ENCODE measurements at regions not wholly inside any gene's neighbourhood (a gene's known extent, or its start where the extent isn't known, plus 50 kb on each side); places are given as distances from the start of the nearest gene placed in this dataset.

GRCh38 chrX:7220121-7220520 is 72.2 kb upstream of the PUDP start:
- no peaks in the 10 kb centered on the region for H3K9me3 ChIP-seq
- ATAC-seq = no peak
- WGBS (ENCODE audit: missing lambda C conversion rate) = 39% methylated on average over 10 of the region's 10 CpGs
- TF ChIP-seq HEYL (CRISPR knock-in tag; IDR thresholded peaks at IDR 0.05) = no peak
- TF ChIP-seq BHLHE40 (IDR thresholded peaks at IDR 0.05; ENCODE audit: low read depth, low read length) = no peak
- no peak for TF ChIP-seq CHD4 (IDR thresholded peaks at IDR 0.05; ENCODE audit: borderline replicate concordance)
- TF ChIP-seq KDM1A (IDR thresholded peaks at IDR 0.05; ENCODE audit: low read depth) = no peak
- TF ChIP-seq POLR2A (IDR thresholded peaks at IDR 0.05; ENCODE audit: low read length) = no peak
- TF ChIP-seq E2F6 (IDR thresholded peaks at IDR 0.05; ENCODE audit: borderline replicate concordance, low read depth) = no peak
- no peak for TF ChIP-seq EP300 (IDR thresholded peaks at IDR 0.05)
- TF ChIP-seq POLR2AphosphoS2 (conservative IDR thresholded peaks at IDR 0.05; ENCODE audit: low read length) = no peak
- TF ChIP-seq HES2 (IDR thresholded peaks at IDR 0.05) = no peak
- no peak for TF ChIP-seq TFCP2L1 (CRISPR knock-in tag; IDR thresholded peaks at IDR 0.05)
- TF ChIP-seq FOSL2 (IDR thresholded peaks at IDR 0.05) = no peak
- TF ChIP-seq FOSL2 (CRISPR knock-in tag; IDR thresholded peaks at IDR 0.05) = no peak
- TF ChIP-seq JUNB (IDR thresholded peaks at IDR 0.05) = no peak
- TF ChIP-seq HMGXB4 (CRISPR knock-in tag; IDR thresholded peaks at IDR 0.05; ENCODE audit: borderline replicate concordance) = no peak
- no peak for TF ChIP-seq CBX2 (IDR thresholded peaks at IDR 0.05; ENCODE audit: borderline replicate concordance, low read depth)
- no peak for TF ChIP-seq MAZ (IDR thresholded peaks at IDR 0.05; ENCODE audit: borderline replicate concordance, low read depth, low read length)
- TF ChIP-seq HOXB5 (CRISPR knock-in tag; IDR thresholded peaks at IDR 0.05) = no peak
- TF ChIP-seq NFE2L2 (conservative IDR thresholded peaks at IDR 0.05; ENCODE audit: low read length) = no peak
- TF ChIP-seq, protein P1, sequence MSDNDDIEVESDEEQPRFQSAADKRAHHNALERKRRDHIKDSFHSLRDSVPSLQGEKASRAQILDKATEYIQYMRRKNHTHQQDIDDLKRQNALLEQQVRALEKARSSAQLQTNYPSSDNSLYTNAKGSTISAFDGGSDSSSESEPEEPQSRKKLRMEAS (IDR thresholded peaks at IDR 0.05) = no peak
- TF ChIP-seq, protein P2, sequence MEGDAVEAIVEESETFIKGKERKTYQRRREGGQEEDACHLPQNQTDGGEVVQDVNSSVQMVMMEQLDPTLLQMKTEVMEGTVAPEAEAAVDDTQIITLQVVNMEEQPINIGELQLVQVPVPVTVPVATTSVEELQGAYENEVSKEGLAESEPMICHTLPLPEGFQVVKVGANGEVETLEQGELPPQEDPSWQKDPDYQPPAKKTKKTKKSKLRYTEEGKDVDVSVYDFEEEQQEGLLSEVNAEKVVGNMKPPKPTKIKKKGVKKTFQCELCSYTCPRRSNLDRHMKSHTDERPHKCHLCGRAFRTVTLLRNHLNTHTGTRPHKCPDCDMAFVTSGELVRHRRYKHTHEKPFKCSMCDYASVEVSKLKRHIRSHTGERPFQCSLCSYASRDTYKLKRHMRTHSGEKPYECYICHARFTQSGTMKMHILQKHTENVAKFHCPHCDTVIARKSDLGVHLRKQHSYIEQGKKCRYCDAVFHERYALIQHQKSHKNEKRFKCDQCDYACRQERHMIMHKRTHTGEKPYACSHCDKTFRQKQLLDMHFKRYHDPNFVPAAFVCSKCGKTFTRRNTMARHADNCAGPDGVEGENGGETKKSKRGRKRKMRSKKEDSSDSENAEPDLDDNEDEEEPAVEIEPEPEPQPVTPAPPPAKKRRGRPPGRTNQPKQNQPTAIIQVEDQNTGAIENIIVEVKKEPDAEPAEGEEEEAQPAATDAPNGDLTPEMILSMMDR (IDR thresholded peaks at IDR 0.05) = no peak
- H3K27ac ChIP-seq = no peak overlapping the region
- no peak overlapping the region for H3K4me2 ChIP-seq
- no peak for FAIRE-seq
- no peak overlapping the region for H3K4me3 ChIP-seq
- ChIA-PET POLR2A (no interaction called here), CTCF (no interaction called here)
- no peaks in the 10 kb centered on the region for H3K4me1 ChIP-seq
- no peak for DNase-seq (ENCODE audit: low read depth in 1 of 2, low spot score in 1 of 2)

- ChIA-PET POLR2A (no interaction called here), CTCF (no interaction called here)
- H3K4me2 ChIP-seq = no peak overlapping the region
- H3K4me3 ChIP-seq = no peak overlapping the region
- 68% methylated on average over 6 of the region's 7 CpGs for WGBS (ENCODE audit: missing lambda C conversion rate)
- DNase-seq (ENCODE audit: low read depth in 1 of 2, low spot score in 1 of 2) (no peak), ATAC-seq (no peak), FAIRE-seq (no peak)
- H3K9me3 ChIP-seq = no peaks in the 10 kb centered on the region
- no peak overlapping the region for H3K27ac ChIP-seq
- no peaks in the 10 kb centered on the region for H3K4me1 ChIP-seq
- TF ChIP-seq KDM5A (IDR thresholded peaks at IDR 0.05) (no peak), MAZ (IDR thresholded peaks at IDR 0.05; ENCODE audit: borderline replicate concordance, low read depth, low read length) (no peak), POLR2AphosphoS2 (conservative IDR thresholded peaks at IDR 0.05; ENCODE audit: low read length) (no peak), ZFP36 (IDR thresholded peaks at IDR 0.05; ENCODE audit: borderline replicate concordance, partially characterized antibody) (no peak), EP300 (IDR thresholded peaks at IDR 0.05) (no peak), HDAC2 (IDR thresholded peaks at IDR 0.05) (no peak), SREBF2 (IDR thresholded peaks at IDR 0.05) (no peak), RCOR1 (IDR thresholded peaks at IDR 0.05; ENCODE audit: low read depth, low read length) (no peak), ESRRA (IDR thresholded peaks at IDR 0.05; ENCODE audit: borderline replicate concordance, low read length) (no peak), EHF (CRISPR knock-in tag; IDR thresholded peaks at IDR 0.05) (no peak), KDM1A (IDR thresholded peaks at IDR 0.05; ENCODE audit: low read depth) (no peak)
These were observed 71.3 kb upstream of the PUDP start for GRCh38 chrX:7219153-7219705.
